Osteocyte (in vitro differentiated cells): ENCODE measurements at regions not wholly inside any gene's neighbourhood (a gene's known extent, or its start where the extent isn't known, plus 50 kb on each side); places are given as distances from the start of the nearest gene placed in this dataset.

Source experiments
- DNase-seq: peaks from one replicate; pipeline ENCODE4 v3.0.0; 2021; ENCODE audit warnings: mixed read lengths; ENCODE audit not compliant: unreplicated experiment; ENCODE audit errors: extremely low spot score
- H3K27ac Mint-ChIP-seq: one replicate; pipeline ENCODE4 v1.8.0; 2021; ENCODE audit warnings: mild to moderate bottlenecking, mixed read lengths; ENCODE audit not compliant: unreplicated experiment
- H3K27me3 Mint-ChIP-seq: one replicate; pipeline ENCODE4 v1.8.0; 2021; ENCODE audit warnings: mixed read lengths; ENCODE audit not compliant: unreplicated experiment
- H3K36me3 Mint-ChIP-seq: one replicate; pipeline ENCODE4 v1.8.0; 2021; ENCODE audit warnings: mixed read lengths; ENCODE audit not compliant: unreplicated experiment
- H3K4me1 Mint-ChIP-seq: one replicate; pipeline ENCODE4 v1.8.0; 2021; ENCODE audit warnings: mixed read lengths; ENCODE audit not compliant: unreplicated experiment
- H3K4me3 Mint-ChIP-seq: one replicate; pipeline ENCODE4 v1.8.0; 2021; ENCODE audit warnings: mild to moderate bottlenecking, moderate library complexity, mixed read lengths; ENCODE audit not compliant: unreplicated experiment
- H3K9me3 Mint-ChIP-seq: one replicate; pipeline ENCODE4 v1.8.0; 2021; ENCODE audit warnings: mixed read lengths; ENCODE audit not compliant: unreplicated experiment
- CTCF ChIP-seq: fragments of 200-600 bp; sonication (generic); IDR thresholded peaks from 2 replicates; pipeline ENCODE4 v1.5.0; 2021; ENCODE audit warnings: antibody characterized with exemption, mild to moderate bottlenecking, moderate library complexity

DNA sequence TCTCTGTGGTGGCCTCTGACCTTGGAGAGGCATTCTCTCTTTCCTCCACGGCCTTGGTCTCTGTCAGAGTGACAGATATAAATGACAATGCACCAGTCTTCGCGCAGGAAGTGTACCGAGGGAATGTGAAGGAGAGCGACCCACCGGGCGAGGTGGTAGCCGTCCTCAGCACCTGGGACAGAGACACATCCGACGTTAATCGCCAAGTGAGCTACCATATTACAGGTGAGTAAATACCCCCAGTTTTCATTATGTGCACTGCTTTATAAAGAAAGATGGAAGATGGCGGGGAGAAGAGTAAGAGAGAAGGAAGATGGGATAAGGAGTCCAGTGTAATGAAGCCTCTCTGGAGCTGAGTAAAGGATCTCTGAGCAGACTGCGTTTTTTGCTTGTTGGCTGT lies 167.8 kb upstream of the MTNR1B start:
- Mint-ChIP-seq H3K36me3 (peaks cover 3% of the 10 kb centered on the region), H3K9me3 (peaks cover 13% of the 10 kb centered on the region), H3K27ac (no peak overlapping the region), H3K4me3 (no peak overlapping the region), H3K27me3 (no peaks in the 10 kb centered on the region), H3K4me1 (no peaks in the 10 kb centered on the region)
- DNase-seq: no peak
- no peak for TF ChIP-seq CTCF

DNA sequence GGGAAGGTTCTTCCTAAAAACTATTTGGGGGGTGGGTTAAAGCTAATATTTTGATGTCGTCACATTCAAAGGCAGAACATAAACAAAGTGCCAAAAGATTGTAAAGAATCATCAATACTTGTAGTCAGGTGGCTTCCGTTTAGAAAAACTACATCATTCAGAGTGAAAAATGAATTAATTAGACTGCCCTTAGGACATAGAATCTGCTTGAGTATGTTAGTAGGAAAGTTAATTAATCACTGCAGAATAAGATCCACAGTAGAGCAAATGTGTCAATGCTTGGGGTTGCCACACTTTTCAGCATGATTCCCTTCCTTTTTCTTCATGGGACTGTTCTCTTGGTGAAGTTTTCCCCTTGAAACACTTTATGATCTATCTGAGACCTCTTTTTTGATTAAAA lies 166.8 kb upstream of the MTNR1B start:
- Mint-ChIP-seq H3K27me3 (no peaks in the 10 kb centered on the region), H3K4me3 (no peak overlapping the region), H3K36me3 (peaks cover 3% of the 10 kb centered on the region), H3K4me1 (no peaks in the 10 kb centered on the region), H3K27ac (no peak overlapping the region), H3K9me3 (peaks cover 9% of the 10 kb centered on the region)
- TF ChIP-seq CTCF: no peak
- no peak for DNase-seq

DNA sequence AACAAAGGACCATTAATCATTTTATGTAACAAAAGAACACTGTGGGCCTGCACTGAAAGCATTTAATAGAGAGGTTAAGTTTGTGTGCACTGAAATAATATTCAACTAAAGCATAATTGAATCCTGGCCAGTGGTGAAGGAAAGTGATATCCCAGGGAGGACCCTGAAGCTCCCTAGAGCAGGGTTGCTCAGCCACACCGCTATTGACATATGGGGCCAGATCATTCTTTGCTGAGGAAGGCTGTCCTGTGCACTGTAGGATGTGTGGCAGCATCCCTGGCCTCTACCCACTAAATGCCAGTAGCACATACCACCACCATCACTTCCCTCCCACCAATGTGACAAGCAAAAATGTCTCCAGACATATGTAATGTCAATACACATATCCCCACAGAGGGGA lies 166.1 kb upstream of the MTNR1B start:
- Mint-ChIP-seq H3K9me3 (peaks cover 5% of the 10 kb centered on the region), H3K4me3 (no peak overlapping the region), H3K27me3 (no peaks in the 10 kb centered on the region), H3K27ac (no peak overlapping the region), H3K4me1 (no peaks in the 10 kb centered on the region), H3K36me3 (no peaks in the 10 kb centered on the region)
- no peak for DNase-seq
- TF ChIP-seq CTCF: no peak

DNA sequence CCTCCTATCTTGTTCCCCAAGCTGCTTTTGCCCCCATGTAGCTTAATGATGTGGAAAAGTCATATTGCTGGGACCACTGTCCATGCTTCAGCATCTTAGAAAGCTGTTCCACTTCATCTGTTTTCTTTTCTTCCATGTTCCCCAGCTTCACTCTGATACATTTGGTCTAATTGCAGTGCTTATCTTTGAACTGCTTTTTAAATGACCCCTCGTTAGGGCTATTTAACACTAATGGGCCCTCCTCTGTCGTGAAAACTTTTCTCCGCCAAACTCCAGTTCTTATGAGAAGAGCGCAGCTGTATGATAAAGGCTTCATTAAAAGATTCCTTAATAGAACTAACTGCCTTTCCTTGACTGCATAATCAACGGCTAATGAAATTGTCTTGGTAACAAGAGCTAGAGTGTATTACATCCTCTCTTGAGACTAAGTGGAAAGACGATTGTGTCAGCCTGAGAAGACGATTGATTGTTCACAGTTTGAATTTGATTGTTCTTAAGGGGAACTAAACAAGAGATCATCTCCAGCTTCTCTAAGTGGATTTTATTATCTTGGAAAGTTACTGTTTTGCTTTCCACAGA lies 165.0 kb upstream of the MTNR1B start:
- H3K36me3 Mint-ChIP-seq: no peaks in the 10 kb centered on the region
- H3K4me3 Mint-ChIP-seq: no peak overlapping the region
- DNase-seq: no peak
- H3K27me3 Mint-ChIP-seq: no peaks in the 10 kb centered on the region
- H3K4me1 Mint-ChIP-seq: no peaks in the 10 kb centered on the region
- H3K9me3 Mint-ChIP-seq: peaks cover 5% of the 10 kb centered on the region
- no peak for TF ChIP-seq CTCF
- H3K27ac Mint-ChIP-seq: no peak overlapping the region

GRCh38 chr11:92808022-92808421 lies 161.4 kb upstream of the MTNR1B start:
- Mint-ChIP-seq H3K4me3 (no peak overlapping the region), H3K27me3 (no peaks in the 10 kb centered on the region), H3K4me1 (no peaks in the 10 kb centered on the region), H3K9me3 (no peaks in the 10 kb centered on the region), H3K27ac (no peak overlapping the region), H3K36me3 (no peaks in the 10 kb centered on the region)
- no peak for DNase-seq
- TF ChIP-seq CTCF: no peak
